SK-N-SH treated with all-trans-retinoic acid at 6 μM for 48 hours (cell line): ENCODE measurements at regions not wholly inside any gene's neighbourhood (a gene's known extent, or its start where the extent isn't known, plus 50 kb on each side); places are given as distances from the start of the nearest gene placed in this dataset.

Experiments
- ATAC-seq: fragments of 200-7000 bp; cut with Tn5 transposase; 3 replicates; pipeline ENCODE4 v1.9.1; 2020; ENCODE audit warnings: mild to moderate bottlenecking, moderate library complexity
- ARNTL ChIP-seq: fragments of 450-650 bp; formaldehyde crosslinking; IDR thresholded peaks from 2 replicates; pipeline ENCODE4 v1.5.0; 2020; ENCODE audit warnings: low read depth, mild to moderate bottlenecking, moderate library complexity, borderline replicate concordance
- BACH2 ChIP-seq: fragments of 250-450 bp; sonication (Bioruptor Pico); IDR thresholded peaks from 2 replicates; pipeline ENCODE4 v1.9.0; 2021; ENCODE audit warnings: mild to moderate bottlenecking, borderline replicate concordance
- CSDC2 ChIP-seq: fragments of 250-450 bp; sonication (Bioruptor Pico); IDR thresholded peaks from 2 replicates; pipeline ENCODE4 v1.5.0; 2020; ENCODE audit warnings: mild to moderate bottlenecking, moderate library complexity
- ESRRG ChIP-seq: fragments of 250-450 bp; sonication (Bioruptor Pico); IDR thresholded peaks from 2 replicates; pipeline ENCODE4 v1.6.1; 2021; ENCODE audit warnings: mild to moderate bottlenecking
- GLIS3 ChIP-seq: fragments of 250-450 bp; sonication (Bioruptor Pico); IDR thresholded peaks from 2 replicates; pipeline ENCODE4 v1.5.0; 2020; ENCODE audit warnings: mild to moderate bottlenecking, moderate library complexity
- ISL1 ChIP-seq: fragments of 250-450 bp; sonication (Bioruptor Pico); IDR thresholded peaks from 2 replicates; pipeline ENCODE4 v2.1.2; 2022; ENCODE audit warnings: mild to moderate bottlenecking, moderate library complexity
- OSR1 ChIP-seq: fragments of 250-450 bp; sonication (Bioruptor Pico); IDR thresholded peaks from 2 replicates; pipeline ENCODE4 v1.8.0; 2022; ENCODE audit warnings: moderate library complexity, mild to moderate bottlenecking, inconsistent platforms
- PPARA ChIP-seq: fragments of 250-450 bp; sonication (Bioruptor Pico); IDR thresholded peaks from 2 replicates; pipeline ENCODE4 v1.5.0; 2020; ENCODE audit warnings: mild to moderate bottlenecking, borderline replicate concordance
- RARB ChIP-seq: fragments of 250-450 bp; sonication (Bioruptor Pico); IDR thresholded peaks from 2 replicates; pipeline ENCODE4 v1.8.0; 2021; ENCODE audit warnings: mild to moderate bottlenecking, moderate library complexity
- SNAI2 ChIP-seq: fragments of 250-450 bp; sonication (Bioruptor Pico); IDR thresholded peaks from 2 replicates; pipeline ENCODE4 v1.5.0; 2020; ENCODE audit warnings: mild to moderate bottlenecking, moderate library complexity
- TCF4 ChIP-seq: fragments of 250-450 bp; sonication (Bioruptor Pico); IDR thresholded peaks from 2 replicates; pipeline ENCODE4 v1.8.0; 2021; ENCODE audit warnings: mild to moderate bottlenecking, moderate library complexity, borderline replicate concordance
- TOX ChIP-seq: fragments of 250-450 bp; sonication (Bioruptor Pico); IDR thresholded peaks from 2 replicates; pipeline ENCODE4 v1.8.0; 2021; ENCODE audit warnings: mild to moderate bottlenecking, moderate library complexity, borderline replicate concordance
- ZC3H10 ChIP-seq: fragments of 250-450 bp; sonication (Bioruptor Pico); IDR thresholded peaks from 2 replicates; pipeline ENCODE4 v1.5.1; 2021; ENCODE audit warnings: mild to moderate bottlenecking, moderate library complexity
- ZFP30 ChIP-seq: fragments of 450-650 bp; formaldehyde crosslinking; IDR thresholded peaks from 2 replicates; pipeline ENCODE4 v1.5.0; 2022; ENCODE audit warnings: mild to moderate bottlenecking, moderate library complexity
- ZNF565 ChIP-seq: fragments of 450-650 bp; formaldehyde crosslinking; conservative IDR thresholded peaks from 2 replicates; pipeline ENCODE4 v1.5.0; 2020; ENCODE audit warnings: low read depth, mild to moderate bottlenecking, moderate library complexity
- ZNF8 ChIP-seq: fragments of 450-650 bp; formaldehyde crosslinking; IDR thresholded peaks from 2 replicates; pipeline ENCODE4 v1.5.0; 2020; ENCODE audit warnings: mild to moderate bottlenecking, moderate library complexity
- TF ChIP-seq, protein P1 (sequence below): fragments of 250-450 bp; sonication (Bioruptor Pico); IDR thresholded peaks from 2 replicates; pipeline ENCODE4 v1.5.0; 2020; ENCODE audit warnings: mild to moderate bottlenecking, moderate library complexity
- TF ChIP-seq, protein P2 (sequence below): fragments of 250-450 bp; sonication (Bioruptor Pico); IDR thresholded peaks from 2 replicates; pipeline ENCODE4 v1.5.1; 2021; ENCODE audit warnings: mild to moderate bottlenecking, moderate library complexity
- TF ChIP-seq, protein P3 (sequence below): fragments of 250-450 bp; sonication (Bioruptor Pico); IDR thresholded peaks from 2 replicates; pipeline ENCODE4 v1.8.0; 2021; ENCODE audit warnings: low read depth, mild to moderate bottlenecking, moderate library complexity, borderline replicate concordance
- TF ChIP-seq, protein P4 (sequence below): fragments of 250-450 bp; sonication (Bioruptor Pico); IDR thresholded peaks from 2 replicates; pipeline ENCODE4 v1.5.1; 2020; ENCODE audit warnings: low read depth, mild to moderate bottlenecking, moderate library complexity

DNA sequence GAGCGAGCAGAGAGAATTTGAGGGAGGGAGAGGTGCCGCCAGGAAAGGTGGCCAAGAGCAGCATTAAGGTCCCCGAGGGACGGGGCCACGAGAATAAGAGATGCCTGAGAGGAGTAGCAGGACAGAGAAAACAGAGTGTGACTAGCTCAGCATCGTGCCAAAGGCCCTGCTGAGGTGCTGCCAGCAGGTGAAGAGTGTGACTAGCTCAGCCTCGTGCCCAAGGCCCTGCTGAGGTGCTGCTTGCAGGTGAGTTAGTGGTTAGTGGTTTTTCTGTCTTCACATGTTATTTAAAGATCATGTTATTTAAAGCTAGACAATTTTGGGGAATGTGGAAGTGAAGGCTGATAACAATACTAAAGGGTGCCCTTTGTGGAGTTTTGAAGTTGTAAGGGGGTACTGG, 464.5 kb upstream of the FAT1 start:
- no peak for ATAC-seq
- no peak for TF ChIP-seq GLIS3
- no peak for TF ChIP-seq ZFP30 (CRISPR knock-in tag)

DNA sequence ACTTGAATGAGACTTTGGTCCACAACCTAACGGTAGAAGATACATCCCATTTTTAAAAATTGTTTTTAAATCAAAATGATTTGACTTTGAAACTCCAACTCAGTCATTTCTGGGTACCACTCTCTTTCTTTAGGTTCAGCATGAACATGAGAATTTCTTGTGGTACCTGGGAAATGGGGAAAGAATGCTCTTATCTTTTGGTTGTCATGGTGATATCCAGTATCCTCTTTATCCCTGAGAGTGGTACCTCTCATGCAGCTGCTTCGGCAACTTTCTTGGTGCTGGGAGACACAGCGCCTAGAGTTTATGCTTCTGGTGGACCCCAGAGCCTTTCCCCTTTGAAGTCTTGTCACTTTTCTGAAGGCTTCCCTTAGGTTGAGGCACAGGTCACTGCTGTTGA, 465.1 kb upstream of the FAT1 start:
- TF ChIP-seq SNAI2, result no peak
- TF ChIP-seq RARB (CRISPR knock-in tag), result no peak
- no peak for TF ChIP-seq ISL1 (CRISPR knock-in tag)
- no peak for TF ChIP-seq ESRRG (CRISPR knock-in tag)
- TF ChIP-seq TOX (CRISPR knock-in tag), result no peak
- TF ChIP-seq OSR1, result no peak
- TF ChIP-seq ARNTL (CRISPR knock-in tag), result no peak
- TF ChIP-seq, protein P1, sequence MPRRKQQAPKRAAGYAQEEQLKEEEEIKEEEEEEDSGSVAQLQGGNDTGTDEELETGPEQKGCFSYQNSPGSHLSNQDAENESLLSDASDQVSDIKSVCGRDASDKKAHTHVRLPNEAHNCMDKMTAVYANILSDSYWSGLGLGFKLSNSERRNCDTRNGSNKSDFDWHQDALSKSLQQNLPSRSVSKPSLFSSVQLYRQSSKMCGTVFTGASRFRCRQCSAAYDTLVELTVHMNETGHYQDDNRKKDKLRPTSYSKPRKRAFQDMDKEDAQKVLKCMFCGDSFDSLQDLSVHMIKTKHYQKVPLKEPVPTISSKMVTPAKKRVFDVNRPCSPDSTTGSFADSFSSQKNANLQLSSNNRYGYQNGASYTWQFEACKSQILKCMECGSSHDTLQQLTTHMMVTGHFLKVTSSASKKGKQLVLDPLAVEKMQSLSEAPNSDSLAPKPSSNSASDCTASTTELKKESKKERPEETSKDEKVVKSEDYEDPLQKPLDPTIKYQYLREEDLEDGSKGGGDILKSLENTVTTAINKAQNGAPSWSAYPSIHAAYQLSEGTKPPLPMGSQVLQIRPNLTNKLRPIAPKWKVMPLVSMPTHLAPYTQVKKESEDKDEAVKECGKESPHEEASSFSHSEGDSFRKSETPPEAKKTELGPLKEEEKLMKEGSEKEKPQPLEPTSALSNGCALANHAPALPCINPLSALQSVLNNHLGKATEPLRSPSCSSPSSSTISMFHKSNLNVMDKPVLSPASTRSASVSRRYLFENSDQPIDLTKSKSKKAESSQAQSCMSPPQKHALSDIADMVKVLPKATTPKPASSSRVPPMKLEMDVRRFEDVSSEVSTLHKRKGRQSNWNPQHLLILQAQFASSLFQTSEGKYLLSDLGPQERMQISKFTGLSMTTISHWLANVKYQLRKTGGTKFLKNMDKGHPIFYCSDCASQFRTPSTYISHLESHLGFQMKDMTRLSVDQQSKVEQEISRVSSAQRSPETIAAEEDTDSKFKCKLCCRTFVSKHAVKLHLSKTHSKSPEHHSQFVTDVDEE (CRISPR knock-in tag), result no peak
- no peak for TF ChIP-seq GLIS3
- TF ChIP-seq ZC3H10, result no peak
- TF ChIP-seq ZFP30 (CRISPR knock-in tag), result no peak
- no peak for TF ChIP-seq BACH2 (CRISPR knock-in tag)
- TF ChIP-seq, protein P2, sequence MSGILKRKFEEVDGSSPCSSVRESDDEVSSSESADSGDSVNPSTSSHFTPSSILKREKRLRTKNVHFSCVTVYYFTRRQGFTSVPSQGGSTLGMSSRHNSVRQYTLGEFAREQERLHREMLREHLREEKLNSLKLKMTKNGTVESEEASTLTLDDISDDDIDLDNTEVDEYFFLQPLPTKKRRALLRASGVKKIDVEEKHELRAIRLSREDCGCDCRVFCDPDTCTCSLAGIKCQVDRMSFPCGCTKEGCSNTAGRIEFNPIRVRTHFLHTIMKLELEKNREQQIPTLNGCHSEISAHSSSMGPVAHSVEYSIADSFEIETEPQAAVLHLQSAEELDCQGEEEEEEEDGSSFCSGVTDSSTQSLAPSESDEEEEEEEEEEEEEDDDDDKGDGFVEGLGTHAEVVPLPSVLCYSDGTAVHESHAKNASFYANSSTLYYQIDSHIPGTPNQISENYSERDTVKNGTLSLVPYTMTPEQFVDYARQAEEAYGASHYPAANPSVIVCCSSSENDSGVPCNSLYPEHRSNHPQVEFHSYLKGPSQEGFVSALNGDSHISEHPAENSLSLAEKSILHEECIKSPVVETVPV (CRISPR knock-in tag), result no peak
- TF ChIP-seq CSDC2 (CRISPR knock-in tag), result no peak
- no peak for TF ChIP-seq PPARA
- no peak for TF ChIP-seq ZNF565
- no peak for TF ChIP-seq ZNF8 (CRISPR knock-in tag)
- ATAC-seq, result no peak

DNA sequence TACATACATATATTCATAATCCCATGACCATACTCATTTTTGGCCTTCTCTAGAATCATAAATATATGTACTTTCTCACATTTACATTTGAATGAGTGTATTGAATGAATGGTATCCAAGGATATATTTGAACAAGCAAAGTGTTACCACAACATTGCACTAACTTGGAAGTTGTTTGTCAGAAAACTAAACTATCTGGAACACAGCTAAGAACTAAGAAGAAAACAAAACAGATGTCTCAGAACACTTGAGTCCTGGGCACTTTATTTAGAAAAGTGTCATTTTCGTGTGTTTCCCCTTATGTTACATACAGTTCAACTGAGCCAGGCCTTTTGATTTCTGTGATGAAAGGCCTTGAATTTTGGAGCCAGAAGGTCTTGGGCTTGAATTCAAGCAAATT, 466.7 kb upstream of the FAT1 start:
- TF ChIP-seq, protein P3, sequence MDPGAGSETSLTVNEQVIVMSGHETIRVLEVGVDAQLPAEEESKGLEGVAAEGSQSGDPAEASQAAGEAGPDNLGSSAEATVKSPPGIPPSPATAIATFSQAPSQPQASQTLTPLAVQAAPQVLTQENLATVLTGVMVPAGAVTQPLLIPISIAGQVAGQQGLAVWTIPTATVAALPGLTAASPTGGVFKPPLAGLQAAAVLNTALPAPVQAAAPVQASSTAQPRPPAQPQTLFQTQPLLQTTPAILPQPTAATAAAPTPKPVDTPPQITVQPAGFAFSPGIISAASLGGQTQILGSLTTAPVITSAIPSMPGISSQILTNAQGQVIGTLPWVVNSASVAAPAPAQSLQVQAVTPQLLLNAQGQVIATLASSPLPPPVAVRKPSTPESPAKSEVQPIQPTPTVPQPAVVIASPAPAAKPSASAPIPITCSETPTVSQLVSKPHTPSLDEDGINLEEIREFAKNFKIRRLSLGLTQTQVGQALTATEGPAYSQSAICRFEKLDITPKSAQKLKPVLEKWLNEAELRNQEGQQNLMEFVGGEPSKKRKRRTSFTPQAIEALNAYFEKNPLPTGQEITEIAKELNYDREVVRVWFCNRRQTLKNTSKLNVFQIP (CRISPR knock-in tag), result no peak
- TF ChIP-seq TOX (CRISPR knock-in tag), result no peak
- TF ChIP-seq, protein P2 (CRISPR knock-in tag), result no peak
- no peak for TF ChIP-seq ZNF565
- TF ChIP-seq GLIS3, result no peak
- TF ChIP-seq, protein P4, sequence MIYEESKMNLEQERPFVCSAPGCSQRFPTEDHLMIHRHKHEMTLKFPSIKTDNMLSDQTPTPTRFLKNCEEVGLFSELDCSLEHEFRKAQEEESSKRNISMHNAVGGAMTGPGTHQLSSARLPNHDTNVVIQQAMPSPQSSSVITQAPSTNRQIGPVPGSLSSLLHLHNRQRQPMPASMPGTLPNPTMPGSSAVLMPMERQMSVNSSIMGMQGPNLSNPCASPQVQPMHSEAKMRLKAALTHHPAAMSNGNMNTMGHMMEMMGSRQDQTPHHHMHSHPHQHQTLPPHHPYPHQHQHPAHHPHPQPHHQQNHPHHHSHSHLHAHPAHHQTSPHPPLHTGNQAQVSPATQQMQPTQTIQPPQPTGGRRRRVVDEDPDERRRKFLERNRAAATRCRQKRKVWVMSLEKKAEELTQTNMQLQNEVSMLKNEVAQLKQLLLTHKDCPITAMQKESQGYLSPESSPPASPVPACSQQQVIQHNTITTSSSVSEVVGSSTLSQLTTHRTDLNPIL (CRISPR knock-in tag), result no peak
- TF ChIP-seq, protein P1 (CRISPR knock-in tag), result no peak
- TF ChIP-seq ISL1 (CRISPR knock-in tag), result no peak
- no peak for TF ChIP-seq ZFP30 (CRISPR knock-in tag)
- no peak for TF ChIP-seq ZNF8 (CRISPR knock-in tag)
- TF ChIP-seq ZC3H10, result no peak
- TF ChIP-seq ESRRG (CRISPR knock-in tag), result no peak
- TF ChIP-seq TCF4, result no peak
- TF ChIP-seq RARB (CRISPR knock-in tag), result no peak
- no peak for TF ChIP-seq OSR1
- no peak for TF ChIP-seq CSDC2 (CRISPR knock-in tag)
- TF ChIP-seq BACH2 (CRISPR knock-in tag), result no peak
- no peak for TF ChIP-seq PPARA
- TF ChIP-seq SNAI2, result no peak
- TF ChIP-seq, all 23 proteins: peak for 0
- ATAC-seq, result no peak
